Retinal pigment epithelial cell (primary cell): ENCODE measurements at regions not wholly inside any gene's neighbourhood (a gene's known extent, or its start where the extent isn't known, plus 50 kb on each side); places are given as distances from the start of the nearest gene placed in this dataset.

Experiments
- DNase-seq: peaks from one replicate; pipeline ENCODE4 v3.0.0-alpha.2; 2010; ENCODE audit warnings: low read depth
- H3K4me3 ChIP-seq: 2 replicates; pipeline ENCODE4 v1.5.1; 2011; ENCODE audit warnings: mild to moderate bottlenecking, low read length, control low read depth, moderate library complexity
- TF ChIP-seq, protein P1 (sequence below): conservative IDR thresholded peaks from 2 replicates; pipeline ENCODE4 v1.5.1; 2011; ENCODE audit warnings: low read depth, low read length, control low read depth, inconsistent platforms

- no peak overlapping the region for H3K4me3 ChIP-seq
- TF ChIP-seq, protein P1, sequence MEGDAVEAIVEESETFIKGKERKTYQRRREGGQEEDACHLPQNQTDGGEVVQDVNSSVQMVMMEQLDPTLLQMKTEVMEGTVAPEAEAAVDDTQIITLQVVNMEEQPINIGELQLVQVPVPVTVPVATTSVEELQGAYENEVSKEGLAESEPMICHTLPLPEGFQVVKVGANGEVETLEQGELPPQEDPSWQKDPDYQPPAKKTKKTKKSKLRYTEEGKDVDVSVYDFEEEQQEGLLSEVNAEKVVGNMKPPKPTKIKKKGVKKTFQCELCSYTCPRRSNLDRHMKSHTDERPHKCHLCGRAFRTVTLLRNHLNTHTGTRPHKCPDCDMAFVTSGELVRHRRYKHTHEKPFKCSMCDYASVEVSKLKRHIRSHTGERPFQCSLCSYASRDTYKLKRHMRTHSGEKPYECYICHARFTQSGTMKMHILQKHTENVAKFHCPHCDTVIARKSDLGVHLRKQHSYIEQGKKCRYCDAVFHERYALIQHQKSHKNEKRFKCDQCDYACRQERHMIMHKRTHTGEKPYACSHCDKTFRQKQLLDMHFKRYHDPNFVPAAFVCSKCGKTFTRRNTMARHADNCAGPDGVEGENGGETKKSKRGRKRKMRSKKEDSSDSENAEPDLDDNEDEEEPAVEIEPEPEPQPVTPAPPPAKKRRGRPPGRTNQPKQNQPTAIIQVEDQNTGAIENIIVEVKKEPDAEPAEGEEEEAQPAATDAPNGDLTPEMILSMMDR = no peak
- DNase-seq = no peak
Observed at GRCh38 chr15:93139436-93139835, 50.4 kb upstream of the RGMA start.

- DNase-seq = no peak
- TF ChIP-seq, protein P1 = no peak
- H3K4me3 ChIP-seq = no peak overlapping the region
Observed at GRCh38 chr15:93138681-93139250, 49.8 kb upstream of the RGMA start.
